ENCODE measurements at regions not wholly inside any gene's neighbourhood (a gene's known extent, or its start where the extent isn't known, plus 50 kb on each side); places are given as distances from the start of the nearest gene placed in this dataset.

DNA sequence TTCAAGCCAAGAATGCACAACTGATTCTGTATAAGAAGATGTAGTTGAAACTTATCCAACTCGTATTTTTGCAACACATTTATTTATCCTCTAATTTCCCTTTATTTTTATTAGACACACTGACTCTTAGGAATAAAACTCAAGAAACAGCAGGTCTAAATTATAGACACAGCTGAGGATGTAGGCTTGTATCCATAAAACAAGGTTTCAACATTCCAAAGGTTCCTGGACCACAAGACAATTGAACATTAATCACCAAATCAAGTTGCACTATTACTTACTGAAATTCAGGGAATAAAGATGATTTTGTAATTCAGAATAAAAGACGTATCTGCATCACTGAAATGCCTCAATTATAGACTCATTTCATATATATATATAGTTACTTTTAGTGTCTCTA is 683.5 kb upstream of the GRIA3 start:
- TF ChIP-seq, protein P1, sequence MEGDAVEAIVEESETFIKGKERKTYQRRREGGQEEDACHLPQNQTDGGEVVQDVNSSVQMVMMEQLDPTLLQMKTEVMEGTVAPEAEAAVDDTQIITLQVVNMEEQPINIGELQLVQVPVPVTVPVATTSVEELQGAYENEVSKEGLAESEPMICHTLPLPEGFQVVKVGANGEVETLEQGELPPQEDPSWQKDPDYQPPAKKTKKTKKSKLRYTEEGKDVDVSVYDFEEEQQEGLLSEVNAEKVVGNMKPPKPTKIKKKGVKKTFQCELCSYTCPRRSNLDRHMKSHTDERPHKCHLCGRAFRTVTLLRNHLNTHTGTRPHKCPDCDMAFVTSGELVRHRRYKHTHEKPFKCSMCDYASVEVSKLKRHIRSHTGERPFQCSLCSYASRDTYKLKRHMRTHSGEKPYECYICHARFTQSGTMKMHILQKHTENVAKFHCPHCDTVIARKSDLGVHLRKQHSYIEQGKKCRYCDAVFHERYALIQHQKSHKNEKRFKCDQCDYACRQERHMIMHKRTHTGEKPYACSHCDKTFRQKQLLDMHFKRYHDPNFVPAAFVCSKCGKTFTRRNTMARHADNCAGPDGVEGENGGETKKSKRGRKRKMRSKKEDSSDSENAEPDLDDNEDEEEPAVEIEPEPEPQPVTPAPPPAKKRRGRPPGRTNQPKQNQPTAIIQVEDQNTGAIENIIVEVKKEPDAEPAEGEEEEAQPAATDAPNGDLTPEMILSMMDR (IDR thresholded peaks at IDR 0.05; ENCODE audit: insufficient read depth, low read depth, low read length): no peak
- Histone ChIP-seq H3K4me3 (ENCODE audit: low read depth, low read length) (no peak overlapping the region), H3K27me3 (ENCODE audit: control insufficient read depth, insufficient read depth, low read length) (no peaks in the 10 kb centered on the region), H3K36me3 (ENCODE audit: control insufficient read depth, insufficient read depth, low read length) (no peaks in the 10 kb centered on the region)
- peak; percentile 19 for DNase-seq (ENCODE audit: low read depth)
- ChIA-PET CTCF (no interaction called here), POLR2A (no interaction called here)

DNA sequence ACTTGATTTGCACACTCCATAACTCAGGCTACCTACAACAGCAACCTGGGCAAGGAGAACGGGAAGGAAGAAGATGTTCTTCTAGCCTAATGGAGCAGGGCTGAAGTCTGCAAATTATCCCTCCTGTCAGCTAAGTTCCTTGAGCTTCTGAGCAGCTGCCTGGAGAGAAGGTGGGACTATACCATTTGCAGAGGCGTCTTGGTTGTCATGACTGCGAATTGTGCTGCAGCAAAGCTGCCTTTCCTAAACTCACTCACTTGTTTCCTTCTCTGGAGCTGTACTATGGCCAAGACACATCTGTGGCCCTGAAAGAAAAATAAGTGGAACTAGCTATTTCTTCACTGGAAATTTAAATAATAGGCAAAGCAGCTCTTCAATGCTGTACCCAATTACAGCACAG is 682.4 kb upstream of the GRIA3 start:
- TF ChIP-seq, protein P1 (IDR thresholded peaks at IDR 0.05; ENCODE audit: insufficient read depth, low read depth, low read length): no peak
- Histone ChIP-seq H3K4me3 (ENCODE audit: low read depth, low read length) (no peak overlapping the region), H3K36me3 (ENCODE audit: control insufficient read depth, insufficient read depth, low read length) (no peaks in the 10 kb centered on the region), H3K27me3 (ENCODE audit: control insufficient read depth, insufficient read depth, low read length) (no peaks in the 10 kb centered on the region)
- no peak for DNase-seq (ENCODE audit: low read depth)
- CTCF ChIA-PET: no interaction called here
- POLR2A ChIA-PET: no interaction called here

DNA sequence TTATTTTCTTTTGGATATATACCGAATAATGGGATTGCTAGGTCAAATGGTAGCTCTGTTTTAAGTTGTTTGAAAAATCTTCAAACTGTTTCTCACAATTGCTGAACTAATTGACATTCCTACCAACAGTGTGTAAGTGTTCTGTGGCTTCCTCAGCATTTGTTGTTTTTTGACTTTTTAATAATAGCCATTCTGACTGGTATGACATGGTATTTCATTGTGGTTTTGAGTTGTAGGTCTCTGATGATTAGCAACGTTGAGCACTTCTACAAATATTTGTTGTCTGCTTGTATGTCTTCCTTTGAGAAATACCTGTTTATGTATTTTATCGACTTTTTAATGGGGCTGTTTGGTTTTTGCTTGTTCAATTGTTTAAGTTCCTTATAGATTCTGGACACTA is 680.1 kb upstream of the GRIA3 start:
- Histone ChIP-seq H3K36me3 (ENCODE audit: control insufficient read depth, insufficient read depth, low read length) (no peaks in the 10 kb centered on the region), H3K27me3 (ENCODE audit: control insufficient read depth, insufficient read depth, low read length) (no peaks in the 10 kb centered on the region), H3K4me3 (ENCODE audit: low read depth, low read length) (no peak overlapping the region)
- TF ChIP-seq, protein P1 (IDR thresholded peaks at IDR 0.05; ENCODE audit: insufficient read depth, low read depth, low read length): no peak
- DNase-seq (ENCODE audit: low read depth): peak; percentile 4
- POLR2A ChIA-PET: interaction anchor here (0.6 kb wide), 1 partner anchor 650 kb away, joined by 3 read pairs; no protein-coding TSS in a partner anchor
- CTCF ChIA-PET: no interaction called here

DNA sequence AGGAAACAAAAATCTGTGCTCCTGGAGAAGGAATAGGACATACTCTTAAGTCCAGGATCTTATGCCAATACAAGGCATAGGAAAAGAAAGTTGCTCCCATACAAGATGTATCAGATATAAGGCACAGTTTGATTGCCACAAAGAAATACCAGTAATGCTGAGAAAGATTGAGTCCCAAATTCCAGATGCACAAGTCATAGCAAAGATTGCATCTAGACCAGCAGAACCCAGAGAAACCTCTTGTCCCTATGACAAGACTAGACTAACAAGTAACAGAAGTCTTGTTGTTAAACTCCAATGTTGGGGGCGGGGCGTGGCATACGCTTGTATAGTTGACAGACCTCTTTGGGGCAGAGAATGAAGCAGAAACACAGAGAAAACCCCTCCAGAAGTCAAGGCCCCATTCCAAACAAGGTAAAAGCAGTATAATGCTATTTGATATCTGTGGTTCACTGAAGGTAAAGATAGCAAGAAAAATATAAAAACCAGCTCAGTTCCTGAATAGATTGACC is 671.5 kb upstream of the GRIA3 start:
- Histone ChIP-seq H3K4me3 (ENCODE audit: low read depth, low read length) (no peak overlapping the region), H3K36me3 (ENCODE audit: control insufficient read depth, insufficient read depth, low read length) (no peaks in the 10 kb centered on the region), H3K27me3 (ENCODE audit: control insufficient read depth, insufficient read depth, low read length) (no peaks in the 10 kb centered on the region)
- ChIA-PET CTCF (no interaction called here), POLR2A (no interaction called here)
- DNase-seq (ENCODE audit: low read depth): peak; percentile 10
- TF ChIP-seq, protein P1 (IDR thresholded peaks at IDR 0.05; ENCODE audit: insufficient read depth, low read depth, low read length): no peak

DNA sequence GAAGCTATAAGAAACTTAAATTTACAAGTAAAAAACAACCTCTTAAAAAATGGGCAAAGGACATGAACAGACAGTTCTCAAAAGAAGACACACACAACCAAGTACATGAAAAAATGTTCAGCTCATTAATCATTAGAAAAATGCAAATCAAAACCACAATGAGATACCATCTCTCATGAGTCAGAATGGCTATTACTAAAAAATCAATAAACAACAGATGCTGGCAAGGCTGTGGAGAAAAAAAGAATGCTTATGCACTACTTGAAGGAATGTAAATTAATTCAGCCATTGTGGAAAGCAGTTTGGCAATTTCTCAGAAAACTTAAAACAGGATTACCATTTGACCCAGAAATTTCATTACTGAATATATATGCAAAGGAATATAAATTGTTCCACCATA is 666.3 kb upstream of the GRIA3 start:
- CTCF ChIA-PET: no interaction called here
- TF ChIP-seq, protein P1 (IDR thresholded peaks at IDR 0.05; ENCODE audit: insufficient read depth, low read depth, low read length): no peak
- DNase-seq (ENCODE audit: low read depth): peak; percentile 29
- H3K36me3 ChIP-seq (ENCODE audit: control insufficient read depth, insufficient read depth, low read length): no peaks in the 10 kb centered on the region
- POLR2A ChIA-PET: no interaction called here
- H3K4me3 ChIP-seq (ENCODE audit: low read depth, low read length): no peak overlapping the region
- no peaks in the 10 kb centered on the region for H3K27me3 ChIP-seq (ENCODE audit: control insufficient read depth, insufficient read depth, low read length)
